GM12878 (cell line): ENCODE measurements at regions not wholly inside any gene's neighbourhood (a gene's known extent, or its start where the extent isn't known, plus 50 kb on each side); places are given as distances from the start of the nearest gene placed in this dataset.

Source experiments
- EZH2 ChIP-seq: IDR thresholded peaks from 2 replicates; pipeline ENCODE4 v1.6.1; 2012; ENCODE audit warnings: low read depth, mild to moderate bottlenecking, control low read depth, inconsistent platforms, low read length, borderline replicate concordance; ENCODE audit not compliant: control insufficient read depth
- HDAC6 ChIP-seq: fragments of 200-600 bp; sonication (generic); IDR thresholded peaks from one replicate; pipeline ENCODE4 v1.8.0; 2017; ENCODE audit warnings: antibody characterized with exemption; ENCODE audit not compliant: unreplicated experiment
- KDM1A ChIP-seq: fragments of 200-600 bp; sonication (generic); IDR thresholded peaks from 2 replicates; pipeline ENCODE4 v1.6.1; 2016; ENCODE audit warnings: borderline replicate concordance
- MYC ChIP-seq: IDR thresholded peaks from 2 replicates; pipeline ENCODE4 v1.6.1; 2011; ENCODE audit warnings: mild to moderate bottlenecking, low read length, moderate library complexity, inconsistent platforms; ENCODE audit not compliant: insufficient read depth, insufficient replicate concordance, insufficient read length, severe bottlenecking
- PML ChIP-seq: IDR thresholded peaks from 2 replicates; pipeline ENCODE4 v1.6.1; 2012; ENCODE audit warnings: low read length, inconsistent platforms
- SREBF2 ChIP-seq: IDR thresholded peaks from 2 replicates; pipeline ENCODE4 v1.6.1; 2012; ENCODE audit warnings: mild to moderate bottlenecking, low read length
- TAF1 ChIP-seq: IDR thresholded peaks from 2 replicates; pipeline ENCODE4 v1.6.1; 2011; ENCODE audit warnings: mild to moderate bottlenecking, low read depth, low read length, borderline replicate concordance
- TF ChIP-seq, protein P1 (sequence below): fragments of 450-650 bp; IDR thresholded peaks from 2 replicates; pipeline ENCODE4 v1.6.1; 2014; ENCODE audit warnings: mild to moderate bottlenecking
- TF ChIP-seq, protein P2 (sequence below): fragments of 450-650 bp; IDR thresholded peaks from 2 replicates; pipeline ENCODE4 v1.6.1; 2017; ENCODE audit warnings: antibody characterized with exemption, mild to moderate bottlenecking, moderate library complexity
- TF ChIP-seq, protein P3 (sequence below), 3 experiments: IDR thresholded peaks in 2 of 3; conservative IDR thresholded peaks in 1 of 3; 2 replicates each; pipeline ENCODE4 v1.5.1; 2011; ENCODE audit warnings: low read depth in 3 of 3, low read length in 3 of 3, mild to moderate bottlenecking in 3 of 3, control low read depth in 2 of 3, moderate library complexity in 2 of 3, inconsistent platforms in 1 of 3, mixed read lengths in 1 of 3; ENCODE audit not compliant: control insufficient read depth in 2 of 3, insufficient read depth in 1 of 3; ENCODE audit errors: extremely low read depth in 1 of 3
- TF ChIP-seq, protein P4 (sequence below): fragments of 450-650 bp; formaldehyde crosslinking; IDR thresholded peaks from 2 replicates; pipeline ENCODE4 v1.4.0; 2020; ENCODE audit warnings: mild to moderate bottlenecking, moderate library complexity
- TF ChIP-seq, protein P5 (sequence below): fragments of 450-650 bp; formaldehyde crosslinking; IDR thresholded peaks from 2 replicates; pipeline ENCODE4 v1.5.0; 2022; ENCODE audit warnings: mild to moderate bottlenecking, missing genetic modification characterization
- TF ChIP-seq, protein P6 (sequence below): IDR thresholded peaks from 2 replicates; pipeline ENCODE4 v1.6.1; 2011; ENCODE audit warnings: mild to moderate bottlenecking, low read depth, low read length, moderate library complexity; ENCODE audit not compliant: insufficient replicate concordance

DNA sequence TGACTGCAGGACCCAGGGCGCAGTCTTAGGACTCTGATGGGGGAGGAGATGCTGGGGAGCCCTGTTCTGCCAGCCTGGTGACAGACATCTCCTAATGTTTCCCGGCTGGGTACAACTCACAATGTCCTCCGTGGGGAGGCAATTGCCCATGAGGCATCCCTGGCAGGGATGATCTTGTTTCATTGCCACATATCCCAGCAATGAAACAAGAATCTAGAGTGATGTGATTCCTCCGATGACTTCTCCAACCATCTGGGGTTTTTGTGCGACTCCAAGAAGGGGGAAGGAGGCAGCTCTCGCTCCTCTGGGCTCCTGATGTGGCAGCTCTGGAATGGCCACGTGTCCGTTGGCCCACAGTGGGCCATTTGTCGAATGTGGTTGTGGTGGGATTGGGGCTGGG is 255.8 kb downstream of the SEC14L1 start:
- TF ChIP-seq, protein P1, sequence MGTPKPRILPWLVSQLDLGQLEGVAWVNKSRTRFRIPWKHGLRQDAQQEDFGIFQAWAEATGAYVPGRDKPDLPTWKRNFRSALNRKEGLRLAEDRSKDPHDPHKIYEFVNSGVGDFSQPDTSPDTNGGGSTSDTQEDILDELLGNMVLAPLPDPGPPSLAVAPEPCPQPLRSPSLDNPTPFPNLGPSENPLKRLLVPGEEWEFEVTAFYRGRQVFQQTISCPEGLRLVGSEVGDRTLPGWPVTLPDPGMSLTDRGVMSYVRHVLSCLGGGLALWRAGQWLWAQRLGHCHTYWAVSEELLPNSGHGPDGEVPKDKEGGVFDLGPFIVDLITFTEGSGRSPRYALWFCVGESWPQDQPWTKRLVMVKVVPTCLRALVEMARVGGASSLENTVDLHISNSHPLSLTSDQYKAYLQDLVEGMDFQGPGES: no peak
- TF ChIP-seq KDM1A: no peak
- TF ChIP-seq, protein P2, sequence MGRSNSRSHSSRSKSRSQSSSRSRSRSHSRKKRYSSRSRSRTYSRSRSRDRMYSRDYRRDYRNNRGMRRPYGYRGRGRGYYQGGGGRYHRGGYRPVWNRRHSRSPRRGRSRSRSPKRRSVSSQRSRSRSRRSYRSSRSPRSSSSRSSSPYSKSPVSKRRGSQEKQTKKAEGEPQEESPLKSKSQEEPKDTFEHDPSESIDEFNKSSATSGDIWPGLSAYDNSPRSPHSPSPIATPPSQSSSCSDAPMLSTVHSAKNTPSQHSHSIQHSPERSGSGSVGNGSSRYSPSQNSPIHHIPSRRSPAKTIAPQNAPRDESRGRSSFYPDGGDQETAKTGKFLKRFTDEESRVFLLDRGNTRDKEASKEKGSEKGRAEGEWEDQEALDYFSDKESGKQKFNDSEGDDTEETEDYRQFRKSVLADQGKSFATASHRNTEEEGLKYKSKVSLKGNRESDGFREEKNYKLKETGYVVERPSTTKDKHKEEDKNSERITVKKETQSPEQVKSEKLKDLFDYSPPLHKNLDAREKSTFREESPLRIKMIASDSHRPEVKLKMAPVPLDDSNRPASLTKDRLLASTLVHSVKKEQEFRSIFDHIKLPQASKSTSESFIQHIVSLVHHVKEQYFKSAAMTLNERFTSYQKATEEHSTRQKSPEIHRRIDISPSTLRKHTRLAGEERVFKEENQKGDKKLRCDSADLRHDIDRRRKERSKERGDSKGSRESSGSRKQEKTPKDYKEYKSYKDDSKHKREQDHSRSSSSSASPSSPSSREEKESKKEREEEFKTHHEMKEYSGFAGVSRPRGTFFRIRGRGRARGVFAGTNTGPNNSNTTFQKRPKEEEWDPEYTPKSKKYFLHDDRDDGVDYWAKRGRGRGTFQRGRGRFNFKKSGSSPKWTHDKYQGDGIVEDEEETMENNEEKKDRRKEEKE: no peak
- TF ChIP-seq EZH2: no peak
- no peak for TF ChIP-seq TAF1
- TF ChIP-seq HDAC6: no peak
- TF ChIP-seq, protein P3, sequence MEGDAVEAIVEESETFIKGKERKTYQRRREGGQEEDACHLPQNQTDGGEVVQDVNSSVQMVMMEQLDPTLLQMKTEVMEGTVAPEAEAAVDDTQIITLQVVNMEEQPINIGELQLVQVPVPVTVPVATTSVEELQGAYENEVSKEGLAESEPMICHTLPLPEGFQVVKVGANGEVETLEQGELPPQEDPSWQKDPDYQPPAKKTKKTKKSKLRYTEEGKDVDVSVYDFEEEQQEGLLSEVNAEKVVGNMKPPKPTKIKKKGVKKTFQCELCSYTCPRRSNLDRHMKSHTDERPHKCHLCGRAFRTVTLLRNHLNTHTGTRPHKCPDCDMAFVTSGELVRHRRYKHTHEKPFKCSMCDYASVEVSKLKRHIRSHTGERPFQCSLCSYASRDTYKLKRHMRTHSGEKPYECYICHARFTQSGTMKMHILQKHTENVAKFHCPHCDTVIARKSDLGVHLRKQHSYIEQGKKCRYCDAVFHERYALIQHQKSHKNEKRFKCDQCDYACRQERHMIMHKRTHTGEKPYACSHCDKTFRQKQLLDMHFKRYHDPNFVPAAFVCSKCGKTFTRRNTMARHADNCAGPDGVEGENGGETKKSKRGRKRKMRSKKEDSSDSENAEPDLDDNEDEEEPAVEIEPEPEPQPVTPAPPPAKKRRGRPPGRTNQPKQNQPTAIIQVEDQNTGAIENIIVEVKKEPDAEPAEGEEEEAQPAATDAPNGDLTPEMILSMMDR (IDR thresholded peaks at IDR 0.05 in 2 of 3, conservative IDR thresholded peaks at IDR 0.05 in 1 of 3; ENCODE audit: control insufficient read depth in 2 of 3, extremely low read depth in 1 of 3, insufficient read depth in 1 of 3, low read depth in 3 of 3, low read length in 3 of 3): no peak
- TF ChIP-seq, protein P4, sequence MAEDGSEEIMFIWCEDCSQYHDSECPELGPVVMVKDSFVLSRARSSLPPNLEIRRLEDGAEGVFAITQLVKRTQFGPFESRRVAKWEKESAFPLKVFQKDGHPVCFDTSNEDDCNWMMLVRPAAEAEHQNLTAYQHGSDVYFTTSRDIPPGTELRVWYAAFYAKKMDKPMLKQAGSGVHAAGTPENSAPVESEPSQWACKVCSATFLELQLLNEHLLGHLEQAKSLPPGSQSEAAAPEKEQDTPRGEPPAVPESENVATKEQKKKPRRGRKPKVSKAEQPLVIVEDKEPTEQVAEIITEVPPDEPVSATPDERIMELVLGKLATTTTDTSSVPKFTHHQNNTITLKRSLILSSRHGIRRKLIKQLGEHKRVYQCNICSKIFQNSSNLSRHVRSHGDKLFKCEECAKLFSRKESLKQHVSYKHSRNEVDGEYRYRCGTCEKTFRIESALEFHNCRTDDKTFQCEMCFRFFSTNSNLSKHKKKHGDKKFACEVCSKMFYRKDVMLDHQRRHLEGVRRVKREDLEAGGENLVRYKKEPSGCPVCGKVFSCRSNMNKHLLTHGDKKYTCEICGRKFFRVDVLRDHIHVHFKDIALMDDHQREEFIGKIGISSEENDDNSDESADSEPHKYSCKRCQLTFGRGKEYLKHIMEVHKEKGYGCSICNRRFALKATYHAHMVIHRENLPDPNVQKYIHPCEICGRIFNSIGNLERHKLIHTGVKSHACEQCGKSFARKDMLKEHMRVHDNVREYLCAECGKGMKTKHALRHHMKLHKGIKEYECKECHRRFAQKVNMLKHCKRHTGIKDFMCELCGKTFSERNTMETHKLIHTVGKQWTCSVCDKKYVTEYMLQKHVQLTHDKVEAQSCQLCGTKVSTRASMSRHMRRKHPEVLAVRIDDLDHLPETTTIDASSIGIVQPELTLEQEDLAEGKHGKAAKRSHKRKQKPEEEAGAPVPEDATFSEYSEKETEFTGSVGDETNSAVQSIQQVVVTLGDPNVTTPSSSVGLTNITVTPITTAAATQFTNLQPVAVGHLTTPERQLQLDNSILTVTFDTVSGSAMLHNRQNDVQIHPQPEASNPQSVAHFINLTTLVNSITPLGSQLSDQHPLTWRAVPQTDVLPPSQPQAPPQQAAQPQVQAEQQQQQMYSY: no peak
- TF ChIP-seq SREBF2: no peak
- TF ChIP-seq, protein P5, sequence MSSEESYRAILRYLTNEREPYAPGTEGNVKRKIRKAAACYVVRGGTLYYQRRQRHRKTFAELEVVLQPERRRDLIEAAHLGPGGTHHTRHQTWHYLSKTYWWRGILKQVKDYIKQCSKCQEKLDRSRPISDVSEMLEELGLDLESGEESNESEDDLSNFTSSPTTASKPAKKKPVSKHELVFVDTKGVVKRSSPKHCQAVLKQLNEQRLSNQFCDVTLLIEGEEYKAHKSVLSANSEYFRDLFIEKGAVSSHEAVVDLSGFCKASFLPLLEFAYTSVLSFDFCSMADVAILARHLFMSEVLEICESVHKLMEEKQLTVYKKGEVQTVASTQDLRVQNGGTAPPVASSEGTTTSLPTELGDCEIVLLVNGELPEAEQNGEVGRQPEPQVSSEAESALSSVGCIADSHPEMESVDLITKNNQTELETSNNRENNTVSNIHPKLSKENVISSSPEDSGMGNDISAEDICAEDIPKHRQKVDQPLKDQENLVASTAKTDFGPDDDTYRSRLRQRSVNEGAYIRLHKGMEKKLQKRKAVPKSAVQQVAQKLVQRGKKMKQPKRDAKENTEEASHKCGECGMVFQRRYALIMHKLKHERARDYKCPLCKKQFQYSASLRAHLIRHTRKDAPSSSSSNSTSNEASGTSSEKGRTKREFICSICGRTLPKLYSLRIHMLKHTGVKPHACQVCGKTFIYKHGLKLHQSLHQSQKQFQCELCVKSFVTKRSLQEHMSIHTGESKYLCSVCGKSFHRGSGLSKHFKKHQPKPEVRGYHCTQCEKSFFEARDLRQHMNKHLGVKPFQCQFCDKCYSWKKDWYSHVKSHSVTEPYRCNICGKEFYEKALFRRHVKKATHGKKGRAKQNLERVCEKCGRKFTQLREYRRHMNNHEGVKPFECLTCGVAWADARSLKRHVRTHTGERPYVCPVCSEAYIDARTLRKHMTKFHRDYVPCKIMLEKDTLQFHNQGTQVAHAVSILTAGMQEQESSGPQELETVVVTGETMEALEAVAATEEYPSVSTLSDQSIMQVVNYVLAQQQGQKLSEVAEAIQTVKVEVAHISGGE (CRISPR knock-in tag): no peak
- TF ChIP-seq, protein P6, sequence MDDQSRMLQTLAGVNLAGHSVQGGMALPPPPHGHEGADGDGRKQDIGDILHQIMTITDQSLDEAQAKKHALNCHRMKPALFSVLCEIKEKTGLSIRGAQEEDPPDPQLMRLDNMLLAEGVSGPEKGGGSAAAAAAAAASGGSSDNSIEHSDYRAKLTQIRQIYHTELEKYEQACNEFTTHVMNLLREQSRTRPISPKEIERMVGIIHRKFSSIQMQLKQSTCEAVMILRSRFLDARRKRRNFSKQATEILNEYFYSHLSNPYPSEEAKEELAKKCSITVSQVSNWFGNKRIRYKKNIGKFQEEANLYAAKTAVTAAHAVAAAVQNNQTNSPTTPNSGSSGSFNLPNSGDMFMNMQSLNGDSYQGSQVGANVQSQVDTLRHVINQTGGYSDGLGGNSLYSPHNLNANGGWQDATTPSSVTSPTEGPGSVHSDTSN: no peak
- no peak for TF ChIP-seq PML
- TF ChIP-seq MYC: no peak
